ENCODE measurements at regions not wholly inside any gene's neighbourhood (a gene's known extent, or its start where the extent isn't known, plus 50 kb on each side); places are given as distances from the start of the nearest gene placed in this dataset.
A peak's percentile ranks its signal among the peaks of the same experiment; 100 is the strongest.

GRCh38 chr4:34039766-34040165 lies 2204.5 kb downstream of the ARAP2 start:
- no peaks in the 10 kb centered on the region for H3K79me2 ChIP-seq (ENCODE audit: insufficient read depth)
- in situ Hi-C loops (cut with MboI), result no loop called here
- H3K4me2 ChIP-seq (ENCODE audit: unreplicated experiment), result no peak overlapping the region
- H2AFZ ChIP-seq, result no peak overlapping the region
- H3K9ac ChIP-seq, result no peak overlapping the region
- H3K36me3 ChIP-seq (ENCODE audit: low read depth), result no peaks in the 10 kb centered on the region
- no peaks in the 10 kb centered on the region for H3K4me1 ChIP-seq (ENCODE audit: insufficient read depth)
- H3K27me3 ChIP-seq (replicated peaks; ENCODE audit: insufficient read depth), result no peaks in the 10 kb centered on the region
- no peaks in the 10 kb centered on the region for H3F3A ChIP-seq (ENCODE audit: insufficient read depth)
- no peaks in the 10 kb centered on the region for H3K9me2 ChIP-seq (ENCODE audit: insufficient read depth)
- WGBS, 2 experiments (ENCODE audit: low coverage in 1 of 2, low lambda C conversion rate in 2 of 2, missing lambda C conversion rate in 2 of 2), result 84 to 91% methylated on average over 14 of the region's 14 CpGs
- H3K9me3 ChIP-seq (ENCODE audit: low read depth), result no peaks in the 10 kb centered on the region
- H3K27ac ChIP-seq, result no peak overlapping the region
- no peak for DNase-seq
- no peaks in the 10 kb centered on the region for H4K20me1 ChIP-seq (ENCODE audit: insufficient read depth)
- no peak for TF ChIP-seq EZH2 (IDR thresholded peaks at IDR 0.05; ENCODE audit: insufficient read depth, poor library complexity, severe bottlenecking)
- no peak for TF ChIP-seq EZH2phosphoT487 (IDR thresholded peaks at IDR 0.05; ENCODE audit: insufficient read depth, low read depth)
- H3K4me3 ChIP-seq, result no peak overlapping the region

DNA sequence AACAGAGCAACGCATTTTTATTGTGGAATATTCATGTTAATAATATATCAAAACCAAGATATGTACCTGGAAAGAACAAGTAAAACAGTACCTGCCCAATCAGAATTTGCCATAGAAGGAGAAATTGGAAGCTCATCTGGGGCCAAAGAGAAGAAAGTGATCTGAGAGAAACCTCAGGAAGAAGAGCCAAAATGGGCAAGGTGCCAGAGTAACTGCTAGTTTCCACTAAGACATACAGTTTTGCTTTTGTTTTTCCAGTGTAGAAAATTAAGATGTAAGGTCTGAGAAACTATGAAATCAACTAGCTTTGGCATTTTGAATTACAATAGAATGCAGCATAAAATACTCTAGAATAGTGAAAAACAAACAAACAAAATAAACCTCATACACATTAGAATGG lies 2201.2 kb downstream of the ARAP2 start:
- Histone ChIP-seq H3K79me2 (ENCODE audit: insufficient read depth) (no peaks in the 10 kb centered on the region), H3K4me1 (ENCODE audit: insufficient read depth) (peaks cover 9% of the 10 kb centered on the region; the same call in 1 of the 2 replicates), H3K36me3 (ENCODE audit: low read depth) (no peaks in the 10 kb centered on the region), H3K27me3 (replicated peaks; ENCODE audit: insufficient read depth) (no peaks in the 10 kb centered on the region), H3K27ac (no peak overlapping the region), H3K4me2 (ENCODE audit: unreplicated experiment) (no peak overlapping the region), H3K4me3 (no peak overlapping the region), H4K20me1 (ENCODE audit: insufficient read depth) (no peaks in the 10 kb centered on the region), H3K9ac (no peak overlapping the region), H3F3A (ENCODE audit: insufficient read depth) (peaks cover 7% of the 10 kb centered on the region; the same call in 1 of the 2 replicates), H2AFZ (no peak overlapping the region), H3K9me2 (ENCODE audit: insufficient read depth) (no peaks in the 10 kb centered on the region), H3K9me3 (ENCODE audit: low read depth) (no peaks in the 10 kb centered on the region)
- in situ Hi-C loops (cut with MboI), result no loop called here
- no peak for DNase-seq
- 87 to 88% methylated on average over 1 of the region's 1 CpG for WGBS, 2 experiments (ENCODE audit: low coverage in 1 of 2, low lambda C conversion rate in 2 of 2, missing lambda C conversion rate in 2 of 2)
- TF ChIP-seq EZH2 (IDR thresholded peaks at IDR 0.05; ENCODE audit: insufficient read depth, poor library complexity, severe bottlenecking) (no peak), EZH2phosphoT487 (IDR thresholded peaks at IDR 0.05; ENCODE audit: insufficient read depth, low read depth) (no peak)

- Histone ChIP-seq H3F3A (ENCODE audit: insufficient read depth) (peaks cover 7% of the 10 kb centered on the region; the same call in 1 of the 2 replicates), H3K4me1 (ENCODE audit: insufficient read depth) (peaks cover 9% of the 10 kb centered on the region; the same call in 1 of the 2 replicates), H3K27ac (peak overlapping the region; percentile 43), H3K4me2 (ENCODE audit: unreplicated experiment) (peak overlapping the region; percentile 41), H3K9me2 (ENCODE audit: insufficient read depth) (no peaks in the 10 kb centered on the region), H3K36me3 (ENCODE audit: low read depth) (no peaks in the 10 kb centered on the region), H3K9ac (0 out of 2 replicates have a peak overlapping the region, but pooled peaks have one; percentile 3), H3K9me3 (ENCODE audit: low read depth) (no peaks in the 10 kb centered on the region), H3K27me3 (replicated peaks; ENCODE audit: insufficient read depth) (no peaks in the 10 kb centered on the region), H4K20me1 (ENCODE audit: insufficient read depth) (no peaks in the 10 kb centered on the region), H3K79me2 (ENCODE audit: insufficient read depth) (no peaks in the 10 kb centered on the region), H3K4me3 (no peak overlapping the region), H2AFZ (no peak overlapping the region)
- peak; percentile 74 for DNase-seq
- 88 to 100% methylated on average over 1 of the region's 1 CpG for WGBS, 2 experiments (ENCODE audit: low coverage in 1 of 2, low lambda C conversion rate in 2 of 2, missing lambda C conversion rate in 2 of 2)
- in situ Hi-C loops (cut with MboI), result no loop called here
- TF ChIP-seq EZH2 (IDR thresholded peaks at IDR 0.05; ENCODE audit: insufficient read depth, poor library complexity, severe bottlenecking) (no peak), EZH2phosphoT487 (IDR thresholded peaks at IDR 0.05; ENCODE audit: insufficient read depth, low read depth) (no peak)
Observed at GRCh38 chr4:34046580-34046979, 2197.7 kb downstream of the ARAP2 start.

GRCh38 chr4:34047363-34047762 lies 2197.0 kb downstream of the ARAP2 start:
- H2AFZ ChIP-seq, result no peak overlapping the region
- no peak for TF ChIP-seq EZH2 (IDR thresholded peaks at IDR 0.05; ENCODE audit: insufficient read depth, poor library complexity, severe bottlenecking)
- no peak for TF ChIP-seq EZH2phosphoT487 (IDR thresholded peaks at IDR 0.05; ENCODE audit: insufficient read depth, low read depth)

DNA sequence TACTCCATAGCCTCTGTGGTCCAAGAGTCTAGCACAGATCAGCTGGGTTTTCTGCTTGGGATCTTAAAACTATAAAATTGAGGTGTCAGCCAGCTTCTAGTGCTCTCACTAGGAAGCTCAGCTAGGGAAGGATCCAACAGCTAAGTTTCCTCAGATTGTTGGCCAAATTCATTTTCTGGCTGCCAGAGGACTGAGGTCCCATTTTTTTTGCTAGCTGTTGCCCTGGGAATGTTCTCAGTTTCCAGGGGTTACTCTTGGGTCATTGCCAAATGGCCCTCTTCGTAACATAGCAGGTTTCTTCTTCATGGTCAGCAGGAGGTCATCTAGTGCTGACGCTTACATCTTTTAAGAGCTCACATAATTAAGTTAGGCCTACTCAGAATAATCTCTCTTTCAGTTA lies 2178.2 kb downstream of the ARAP2 start:
- Histone ChIP-seq H3K27me3 (replicated peaks; ENCODE audit: insufficient read depth) (no peaks in the 10 kb centered on the region), H4K20me1 (ENCODE audit: insufficient read depth) (no peaks in the 10 kb centered on the region), H3K4me1 (ENCODE audit: insufficient read depth) (no peaks in the 10 kb centered on the region), H3F3A (ENCODE audit: insufficient read depth) (no peaks in the 10 kb centered on the region), H3K4me3 (no peak overlapping the region), H3K4me2 (ENCODE audit: unreplicated experiment) (no peak overlapping the region), H3K36me3 (ENCODE audit: low read depth) (no peaks in the 10 kb centered on the region), H3K27ac (no peak overlapping the region), H3K9me2 (ENCODE audit: insufficient read depth) (no peaks in the 10 kb centered on the region), H3K9ac (no peak overlapping the region), H3K79me2 (ENCODE audit: insufficient read depth) (no peaks in the 10 kb centered on the region), H3K9me3 (ENCODE audit: low read depth) (no peaks in the 10 kb centered on the region), H2AFZ (no peak overlapping the region)
- no peak for TF ChIP-seq EZH2phosphoT487 (IDR thresholded peaks at IDR 0.05; ENCODE audit: insufficient read depth, low read depth)
- no peak for TF ChIP-seq EZH2 (IDR thresholded peaks at IDR 0.05; ENCODE audit: insufficient read depth, poor library complexity, severe bottlenecking)
- DNase-seq, result no peak
- 51 to 52% methylated on average over 2 of the region's 2 CpGs for WGBS, 2 experiments (ENCODE audit: low coverage in 1 of 2, low lambda C conversion rate in 2 of 2, missing lambda C conversion rate in 2 of 2)
- in situ Hi-C loops (cut with MboI), result no loop called here

More at GRCh38 chr4:34047363-34047762, 2197.0 kb downstream of the ARAP2 start:
- H3K4me1 ChIP-seq (ENCODE audit: insufficient read depth), result peaks cover 9% of the 10 kb centered on the region; the same call in 1 of the 2 replicates
- DNase-seq, result no peak
- H4K20me1 ChIP-seq (ENCODE audit: insufficient read depth), result no peaks in the 10 kb centered on the region
- no peak overlapping the region for H3K27ac ChIP-seq
- H3K27me3 ChIP-seq (replicated peaks; ENCODE audit: insufficient read depth), result no peaks in the 10 kb centered on the region
- H3K9ac ChIP-seq, result no peak overlapping the region
- no peak overlapping the region for H3K4me3 ChIP-seq
- H3K4me2 ChIP-seq (ENCODE audit: unreplicated experiment), result no peak overlapping the region
- in situ Hi-C loops (cut with MboI), result no loop called here
- H3K9me2 ChIP-seq (ENCODE audit: insufficient read depth), result no peaks in the 10 kb centered on the region
- H3K79me2 ChIP-seq (ENCODE audit: insufficient read depth), result no peaks in the 10 kb centered on the region
- H3F3A ChIP-seq (ENCODE audit: insufficient read depth), result peaks cover 7% of the 10 kb centered on the region; the same call in 1 of the 2 replicates
- 69 to 72% methylated on average over 3 of the region's 3 CpGs for WGBS, 2 experiments (ENCODE audit: low coverage in 1 of 2, low lambda C conversion rate in 2 of 2, missing lambda C conversion rate in 2 of 2)
- H3K9me3 ChIP-seq (ENCODE audit: low read depth), result no peaks in the 10 kb centered on the region
- H3K36me3 ChIP-seq (ENCODE audit: low read depth), result no peaks in the 10 kb centered on the region
